Subcutaneous abdominal adipose tissue (tissue), 5 donors: ENCODE measurements at regions not wholly inside any gene's neighbourhood (a gene's known extent, or its start where the extent isn't known, plus 50 kb on each side); places are given as distances from the start of the nearest gene placed in this dataset.

Experiments
- H3K27ac ChIP-seq: one replicate; pipeline ENCODE4 v1.7.0; 2013; ENCODE audit warnings: low read depth, mild to moderate bottlenecking, inconsistent platforms, low read length, moderate library complexity
- H3K27me3 ChIP-seq, 5 donors: one replicate each; pipeline ENCODE4 v1.7.0; 2013; ENCODE audit warnings: low read length in 5 of 5, inconsistent platforms in 1 of 5; ENCODE audit not compliant: control insufficient read depth in 5 of 5, insufficient read depth in 4 of 5
- H3K36me3 ChIP-seq, 5 donors: one replicate each; pipeline ENCODE4 v1.7.0; 2013; ENCODE audit warnings: low read length in 5 of 5; ENCODE audit not compliant: control insufficient read depth in 5 of 5, insufficient read depth in 5 of 5
- H3K4me1 ChIP-seq, 5 donors: one replicate each; pipeline ENCODE4 v1.7.0; 2013; ENCODE audit warnings: low read length in 5 of 5, mild to moderate bottlenecking in 3 of 5, moderate library complexity in 1 of 5; ENCODE audit not compliant: control insufficient read depth in 5 of 5, insufficient read depth in 5 of 5
- H3K4me3 ChIP-seq, 5 donors: one replicate each; pipeline ENCODE4 v1.7.0; 2013; ENCODE audit warnings: low read length in 5 of 5, low read depth in 1 of 5
- H3K9ac ChIP-seq, 5 donors: one replicate each; pipeline ENCODE4 v1.7.0; 2013; ENCODE audit warnings: low read length in 5 of 5, mild to moderate bottlenecking in 4 of 5, moderate library complexity in 3 of 5
- H3K9me3 ChIP-seq, 5 donors: one replicate each; pipeline ENCODE4 v1.7.0; 2013; ENCODE audit warnings: low read length in 5 of 5; ENCODE audit not compliant: control insufficient read depth in 5 of 5
- donor health status: healthy.
- donor health status: healthy.
- donor health status: healthy.
- donor health status: healthy.
- donor health status: healthy.

- H3K27me3 ChIP-seq: no peaks in the 10 kb centered on the region
- H3K9me3 ChIP-seq: no peaks in the 10 kb centered on the region
- no peak overlapping the region for H3K4me3 ChIP-seq
- H3K27ac ChIP-seq: no peak overlapping the region
- no peaks in the 10 kb centered on the region for H3K4me1 ChIP-seq
- H3K9ac ChIP-seq: no peak overlapping the region
- H3K36me3 ChIP-seq: no peaks in the 10 kb centered on the region
Observed at GRCh38 chr2:177021706-177022343, 190.8 kb upstream of the HNRNPA3 start.

- Histone ChIP-seq H3K4me1 (no peaks in the 10 kb centered on the region), H3K9ac (no peak overlapping the region), H3K9me3 (no peaks in the 10 kb centered on the region), H3K27ac (no peak overlapping the region), H3K27me3 (no peaks in the 10 kb centered on the region), H3K4me3 (no peak overlapping the region), H3K36me3 (no peaks in the 10 kb centered on the region)
Observed at GRCh38 chr2:177024765-177025164, 187.8 kb upstream of the HNRNPA3 start.

GRCh38 chr2:177026253-177026652, 186.3 kb upstream of the HNRNPA3 start:
- H3K4me1 ChIP-seq: no peaks in the 10 kb centered on the region

GRCh38 chr2:177026956-177027355, 185.6 kb upstream of the HNRNPA3 start:
- no peak overlapping the region for H3K9ac ChIP-seq
- H3K27ac ChIP-seq: no peak overlapping the region
- no peak overlapping the region for H3K4me3 ChIP-seq
- no peaks in the 10 kb centered on the region for H3K27me3 ChIP-seq
- no peaks in the 10 kb centered on the region for H3K36me3 ChIP-seq
- no peaks in the 10 kb centered on the region for H3K9me3 ChIP-seq
- no peaks in the 10 kb centered on the region for H3K4me1 ChIP-seq

More at GRCh38 chr2:177026253-177026652, 186.3 kb upstream of the HNRNPA3 start:
- Histone ChIP-seq H3K36me3 (no peaks in the 10 kb centered on the region), H3K27me3 (no peaks in the 10 kb centered on the region), H3K9me3 (no peaks in the 10 kb centered on the region), H3K27ac (no peak overlapping the region), H3K9ac (no peak overlapping the region), H3K4me3 (no peak overlapping the region)

- Histone ChIP-seq H3K27ac (no peak overlapping the region), H3K4me1 (no peaks in the 10 kb centered on the region), H3K27me3 (no peaks in the 10 kb centered on the region), H3K9ac (no peak overlapping the region), H3K4me3 (no peak overlapping the region), H3K36me3 (no peaks in the 10 kb centered on the region), H3K9me3 (no peaks in the 10 kb centered on the region)
Observed at GRCh38 chr2:177028296-177028695, 184.3 kb upstream of the HNRNPA3 start.

- H3K9ac ChIP-seq: no peak overlapping the region
- H3K4me3 ChIP-seq: no peak overlapping the region
- no peak overlapping the region for H3K27ac ChIP-seq
- H3K27me3 ChIP-seq: no peaks in the 10 kb centered on the region
- H3K4me1 ChIP-seq: no peaks in the 10 kb centered on the region
- H3K36me3 ChIP-seq: no peaks in the 10 kb centered on the region
- H3K9me3 ChIP-seq: no peaks in the 10 kb centered on the region
Observed at GRCh38 chr2:177029075-177029474, 183.5 kb upstream of the HNRNPA3 start.

GRCh38 chr2:177029501-177029900, 183.1 kb upstream of the HNRNPA3 start:
- Histone ChIP-seq H3K27me3 (no peaks in the 10 kb centered on the region), H3K4me1 (no peaks in the 10 kb centered on the region), H3K9me3 (no peaks in the 10 kb centered on the region), H3K4me3 (no peak overlapping the region), H3K36me3 (no peaks in the 10 kb centered on the region), H3K9ac (no peak overlapping the region), H3K27ac (no peak overlapping the region)

- Histone ChIP-seq H3K27me3 (no peaks in the 10 kb centered on the region), H3K9ac (no peak overlapping the region), H3K4me1 (no peaks in the 10 kb centered on the region), H3K4me3 (no peak overlapping the region), H3K36me3 (no peaks in the 10 kb centered on the region), H3K9me3 (no peaks in the 10 kb centered on the region), H3K27ac (no peak overlapping the region)
Observed at GRCh38 chr2:177029901-177030300, 182.7 kb upstream of the HNRNPA3 start.

GRCh38 chr2:177030451-177031105, 182.0 kb upstream of the HNRNPA3 start:
- peaks cover 0 to 3% (median 0%) of the 10 kb centered on the region in 5 donors for H3K27me3 ChIP-seq
- H3K4me1 ChIP-seq: no peaks in the 10 kb centered on the region
- no peaks in the 10 kb centered on the region for H3K9me3 ChIP-seq
- no peaks in the 10 kb centered on the region for H3K36me3 ChIP-seq
- H3K27ac ChIP-seq: no peak overlapping the region
- H3K9ac ChIP-seq: no peak overlapping the region
- H3K4me3 ChIP-seq: no peak overlapping the region

- Histone ChIP-seq H3K27ac (no peak overlapping the region), H3K4me1 (no peaks in the 10 kb centered on the region), H3K9ac (no peak overlapping the region), H3K9me3 (no peaks in the 10 kb centered on the region), H3K4me3 (no peak overlapping the region), H3K36me3 (no peaks in the 10 kb centered on the region), H3K27me3 (peaks cover 0 to 3% (median 0%) of the 10 kb centered on the region in 5 donors)
Observed at GRCh38 chr2:177031438-177032180, 181.0 kb upstream of the HNRNPA3 start.
